Mammary epithelial cell (primary cell): ENCODE measurements at regions not wholly inside any gene's neighbourhood (a gene's known extent, or its start where the extent isn't known, plus 50 kb on each side); places are given as distances from the start of the nearest gene placed in this dataset.

Source experiments
- CTCF ChIP-seq, 2 donors: IDR thresholded peaks in 1 of 2; conservative IDR thresholded peaks in 1 of 2; 2 replicates each; pipeline ENCODE4 v1.5.1; 2011 to 2012; ENCODE audit warnings: inconsistent platforms in 2 of 2, low read length in 2 of 2, mild to moderate bottlenecking in 2 of 2, control low read depth in 1 of 2, low read depth in 1 of 2; ENCODE audit not compliant: insufficient read depth in 1 of 2; ENCODE audit errors: extremely low read depth in 1 of 2
- EZH2 ChIP-seq: IDR thresholded peaks from 2 replicates; pipeline ENCODE4 v1.6.1; 2012; ENCODE audit warnings: low read length, inconsistent platforms, borderline replicate concordance

- TF ChIP-seq CTCF (conservative IDR thresholded peaks at IDR 0.05 in 1 of 2, IDR thresholded peaks at IDR 0.05 in 1 of 2; ENCODE audit: extremely low read depth in 1 of 2, insufficient read depth in 1 of 2, low read depth in 1 of 2, low read length in 2 of 2) (peak; percentile 39 to 46), EZH2 (no peak)
Measured at GRCh38 chr15:62928242-62928999, 114.1 kb upstream of the TPM1 start.
